ENCODE measurements at regions not wholly inside any gene's neighbourhood (a gene's known extent, or its start where the extent isn't known, plus 50 kb on each side); places are given as distances from the start of the nearest gene placed in this dataset.

- TF ChIP-seq, protein P1, sequence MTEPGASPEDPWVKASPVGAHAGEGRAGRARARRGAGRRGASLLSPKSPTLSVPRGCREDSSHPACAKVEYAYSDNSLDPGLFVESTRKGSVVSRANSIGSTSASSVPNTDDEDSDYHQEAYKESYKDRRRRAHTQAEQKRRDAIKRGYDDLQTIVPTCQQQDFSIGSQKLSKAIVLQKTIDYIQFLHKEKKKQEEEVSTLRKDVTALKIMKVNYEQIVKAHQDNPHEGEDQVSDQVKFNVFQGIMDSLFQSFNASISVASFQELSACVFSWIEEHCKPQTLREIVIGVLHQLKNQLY (CRISPR knock-in tag; IDR thresholded peaks at IDR 0.05) = no peak
- TF ChIP-seq, protein P2, sequence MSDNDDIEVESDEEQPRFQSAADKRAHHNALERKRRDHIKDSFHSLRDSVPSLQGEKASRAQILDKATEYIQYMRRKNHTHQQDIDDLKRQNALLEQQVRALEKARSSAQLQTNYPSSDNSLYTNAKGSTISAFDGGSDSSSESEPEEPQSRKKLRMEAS (CRISPR knock-in tag; IDR thresholded peaks at IDR 0.05) = no peak
- TF ChIP-seq ZNF512 (CRISPR knock-in tag; IDR thresholded peaks at IDR 0.05; ENCODE audit: borderline replicate concordance) (no peak), JUN (CRISPR knock-in tag; IDR thresholded peaks at IDR 0.05) (no peak)
- H3K36me3 Mint-ChIP-seq = no peaks in the 10 kb centered on the region; the same call in 1 of the 2 replicates
- ChIA-PET CTCF (no interaction called here), POLR2A (no interaction called here)
- no peaks in the 10 kb centered on the region for H3K27me3 Mint-ChIP-seq (ENCODE audit: low read depth)
- H3K9me3 Mint-ChIP-seq = no peaks in the 10 kb centered on the region
- DNase-seq (ENCODE audit: low spot score) (no peak), ATAC-seq (no peak)
- no peak overlapping the region for H3K27ac Mint-ChIP-seq
- H3K4me1 Mint-ChIP-seq = no peaks in the 10 kb centered on the region
- H3K4me3 Mint-ChIP-seq = no peak overlapping the region
Measured at GRCh38 chr18:1805521-1805920, 765.8 kb downstream of the METTL4 start.

DNA sequence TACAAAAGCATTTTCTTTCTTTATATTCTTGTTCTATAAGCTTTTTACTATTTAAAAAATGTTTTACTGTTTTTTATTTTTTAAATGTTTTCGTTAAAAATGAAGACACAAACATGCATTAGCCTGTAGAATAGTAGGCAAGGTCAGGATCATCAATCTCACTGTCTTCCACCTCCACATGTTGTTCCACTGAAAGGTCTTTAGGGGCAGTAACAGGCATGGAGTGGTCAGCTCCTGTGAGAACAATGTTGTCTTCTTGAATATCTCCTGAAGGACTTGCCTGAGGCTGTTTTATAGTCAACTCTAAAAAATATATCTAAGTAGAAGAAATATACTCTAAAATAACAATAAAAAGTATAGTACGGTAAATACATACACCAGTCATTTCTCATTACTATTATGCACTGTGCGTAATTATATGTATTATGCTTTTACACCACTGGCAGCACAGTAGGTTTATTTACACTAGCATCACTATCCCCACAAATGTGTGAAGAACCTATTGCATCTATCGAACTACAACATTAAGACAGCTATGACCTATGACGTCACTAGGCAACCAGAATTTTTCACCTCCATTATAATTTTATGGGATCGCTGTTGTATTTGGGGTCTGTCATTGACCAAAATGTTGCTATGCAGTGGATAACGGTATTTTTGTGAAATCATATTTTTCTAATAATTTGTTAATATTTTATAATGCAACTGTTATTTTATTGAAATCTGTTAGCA is 764.3 kb downstream of the METTL4 start:
- ChIA-PET CTCF (no interaction called here), POLR2A (no interaction called here)
- H3K4me1 Mint-ChIP-seq = no peaks in the 10 kb centered on the region
- ATAC-seq (peak; percentile 62), DNase-seq (ENCODE audit: low spot score) (no peak)
- H3K9me3 Mint-ChIP-seq = peaks cover 12% of the 10 kb centered on the region
- no peak overlapping the region for H3K4me3 Mint-ChIP-seq
- H3K27me3 Mint-ChIP-seq (ENCODE audit: low read depth) = no peaks in the 10 kb centered on the region
- H3K27ac Mint-ChIP-seq = no peak overlapping the region
- no peak for TF ChIP-seq EMX1 (CRISPR knock-in tag; IDR thresholded peaks at IDR 0.05)
- no peak for TF ChIP-seq CBFB (CRISPR knock-in tag; IDR thresholded peaks at IDR 0.05; ENCODE audit: low read depth)
- no peak for TF ChIP-seq OVOL2 (CRISPR knock-in tag; IDR thresholded peaks at IDR 0.05; ENCODE audit: borderline replicate concordance)
- TF ChIP-seq CREM (CRISPR knock-in tag; IDR thresholded peaks at IDR 0.05) = no peak
- no peak for TF ChIP-seq NFATC4 (CRISPR knock-in tag; IDR thresholded peaks at IDR 0.05)
- TF ChIP-seq USF2 (CRISPR knock-in tag; IDR thresholded peaks at IDR 0.05) = no peak
- TF ChIP-seq ZBTB43 (CRISPR knock-in tag; IDR thresholded peaks at IDR 0.05) = no peak
- no peak for TF ChIP-seq RELA (CRISPR knock-in tag; IDR thresholded peaks at IDR 0.05; ENCODE audit: borderline replicate concordance)
- TF ChIP-seq ZNF317 (CRISPR knock-in tag; IDR thresholded peaks at IDR 0.05; ENCODE audit: borderline replicate concordance, low read depth) = no peak
- TF ChIP-seq IRF2 (CRISPR knock-in tag; IDR thresholded peaks at IDR 0.05; ENCODE audit: borderline replicate concordance, low read depth) = no peak
- no peak for TF ChIP-seq ZNF423 (CRISPR knock-in tag; IDR thresholded peaks at IDR 0.05)
- no peak for TF ChIP-seq MYBL2 (CRISPR knock-in tag; IDR thresholded peaks at IDR 0.05)
- TF ChIP-seq NR1H2 (CRISPR knock-in tag; IDR thresholded peaks at IDR 0.05) = no peak
- no peak for TF ChIP-seq ATF1 (CRISPR knock-in tag; IDR thresholded peaks at IDR 0.05)
- H3K36me3 Mint-ChIP-seq = peaks cover 3% of the 10 kb centered on the region; the same call in 1 of the 2 replicates

DNA sequence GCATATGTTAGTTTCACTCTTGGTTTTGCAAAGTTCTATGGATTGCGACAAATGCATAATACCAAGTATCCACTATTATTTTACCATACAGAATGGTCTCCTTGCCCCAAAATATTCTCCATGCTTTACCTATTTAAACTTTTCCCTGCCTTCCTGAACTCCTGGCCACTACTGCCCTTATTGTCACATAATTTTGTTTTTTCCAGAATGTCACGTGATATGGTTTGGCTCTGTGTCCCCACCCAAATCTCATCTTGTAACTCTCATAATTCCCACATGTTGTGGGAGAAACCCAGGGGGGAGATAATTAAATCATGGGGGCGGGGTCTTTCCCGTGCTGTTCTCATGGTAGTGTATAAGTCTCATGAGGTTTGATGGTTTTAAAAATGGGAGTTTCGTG is 760.0 kb downstream of the METTL4 start:
- peaks cover 29% of the 10 kb centered on the region for H3K9me3 Mint-ChIP-seq
- H3K27me3 Mint-ChIP-seq (ENCODE audit: low read depth) = no peaks in the 10 kb centered on the region
- H3K4me3 Mint-ChIP-seq = no peak overlapping the region
- DNase-seq (ENCODE audit: low spot score) (no peak), ATAC-seq (no peak)
- ChIA-PET POLR2A (no interaction called here), CTCF (no interaction called here)
- H3K27ac Mint-ChIP-seq = no peak overlapping the region
- H3K4me1 Mint-ChIP-seq = no peaks in the 10 kb centered on the region
- peaks cover 3% of the 10 kb centered on the region; the same call in 1 of the 2 replicates for H3K36me3 Mint-ChIP-seq
- TF ChIP-seq ZBTB21 (CRISPR knock-in tag; IDR thresholded peaks at IDR 0.05; ENCODE audit: borderline replicate concordance) (no peak), ZNF121 (CRISPR knock-in tag; IDR thresholded peaks at IDR 0.05) (no peak), ZNF232 (CRISPR knock-in tag; IDR thresholded peaks at IDR 0.05) (no peak), OVOL2 (CRISPR knock-in tag; IDR thresholded peaks at IDR 0.05; ENCODE audit: borderline replicate concordance) (no peak), FOXK1 (CRISPR knock-in tag; IDR thresholded peaks at IDR 0.05) (no peak), TEAD1 (CRISPR knock-in tag; IDR thresholded peaks at IDR 0.05) (no peak), ZNF416 (CRISPR knock-in tag; IDR thresholded peaks at IDR 0.05) (no peak), ZNF138 (CRISPR knock-in tag; conservative IDR thresholded peaks at IDR 0.05) (no peak)
- TF ChIP-seq, protein P3, sequence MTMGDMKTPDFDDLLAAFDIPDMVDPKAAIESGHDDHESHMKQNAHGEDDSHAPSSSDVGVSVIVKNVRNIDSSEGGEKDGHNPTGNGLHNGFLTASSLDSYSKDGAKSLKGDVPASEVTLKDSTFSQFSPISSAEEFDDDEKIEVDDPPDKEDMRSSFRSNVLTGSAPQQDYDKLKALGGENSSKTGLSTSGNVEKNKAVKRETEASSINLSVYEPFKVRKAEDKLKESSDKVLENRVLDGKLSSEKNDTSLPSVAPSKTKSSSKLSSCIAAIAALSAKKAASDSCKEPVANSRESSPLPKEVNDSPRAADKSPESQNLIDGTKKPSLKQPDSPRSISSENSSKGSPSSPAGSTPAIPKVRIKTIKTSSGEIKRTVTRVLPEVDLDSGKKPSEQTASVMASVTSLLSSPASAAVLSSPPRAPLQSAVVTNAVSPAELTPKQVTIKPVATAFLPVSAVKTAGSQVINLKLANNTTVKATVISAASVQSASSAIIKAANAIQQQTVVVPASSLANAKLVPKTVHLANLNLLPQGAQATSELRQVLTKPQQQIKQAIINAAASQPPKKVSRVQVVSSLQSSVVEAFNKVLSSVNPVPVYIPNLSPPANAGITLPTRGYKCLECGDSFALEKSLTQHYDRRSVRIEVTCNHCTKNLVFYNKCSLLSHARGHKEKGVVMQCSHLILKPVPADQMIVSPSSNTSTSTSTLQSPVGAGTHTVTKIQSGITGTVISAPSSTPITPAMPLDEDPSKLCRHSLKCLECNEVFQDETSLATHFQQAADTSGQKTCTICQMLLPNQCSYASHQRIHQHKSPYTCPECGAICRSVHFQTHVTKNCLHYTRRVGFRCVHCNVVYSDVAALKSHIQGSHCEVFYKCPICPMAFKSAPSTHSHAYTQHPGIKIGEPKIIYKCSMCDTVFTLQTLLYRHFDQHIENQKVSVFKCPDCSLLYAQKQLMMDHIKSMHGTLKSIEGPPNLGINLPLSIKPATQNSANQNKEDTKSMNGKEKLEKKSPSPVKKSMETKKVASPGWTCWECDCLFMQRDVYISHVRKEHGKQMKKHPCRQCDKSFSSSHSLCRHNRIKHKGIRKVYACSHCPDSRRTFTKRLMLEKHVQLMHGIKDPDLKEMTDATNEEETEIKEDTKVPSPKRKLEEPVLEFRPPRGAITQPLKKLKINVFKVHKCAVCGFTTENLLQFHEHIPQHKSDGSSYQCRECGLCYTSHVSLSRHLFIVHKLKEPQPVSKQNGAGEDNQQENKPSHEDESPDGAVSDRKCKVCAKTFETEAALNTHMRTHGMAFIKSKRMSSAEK (CRISPR knock-in tag; IDR thresholded peaks at IDR 0.05; ENCODE audit: borderline replicate concordance) = no peak

Measured in WTC11 (cell line).